ENCODE measurements at regions not wholly inside any gene's neighbourhood (a gene's known extent, or its start where the extent isn't known, plus 50 kb on each side); places are given as distances from the start of the nearest gene placed in this dataset.

DNA sequence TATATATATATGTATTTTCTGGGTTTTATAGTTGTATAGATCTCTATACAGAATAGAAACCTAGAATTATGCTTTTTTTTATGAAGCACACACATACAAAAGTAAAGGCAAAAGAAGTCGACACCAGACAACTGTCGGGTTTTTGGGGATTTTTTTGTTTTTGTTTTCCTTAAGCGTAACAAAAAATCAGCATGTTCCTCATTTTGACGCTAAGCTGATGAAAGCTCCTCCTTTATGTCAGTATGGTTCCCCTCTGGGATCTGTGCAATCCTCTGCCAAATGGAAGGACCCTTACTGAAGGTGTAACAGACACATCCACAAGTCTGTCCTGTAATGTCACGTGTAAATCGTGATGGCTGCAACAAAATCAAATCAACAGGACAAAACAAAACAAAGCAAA is 226.2 kb downstream of the RHOU start:
- TF ChIP-seq, protein P1, sequence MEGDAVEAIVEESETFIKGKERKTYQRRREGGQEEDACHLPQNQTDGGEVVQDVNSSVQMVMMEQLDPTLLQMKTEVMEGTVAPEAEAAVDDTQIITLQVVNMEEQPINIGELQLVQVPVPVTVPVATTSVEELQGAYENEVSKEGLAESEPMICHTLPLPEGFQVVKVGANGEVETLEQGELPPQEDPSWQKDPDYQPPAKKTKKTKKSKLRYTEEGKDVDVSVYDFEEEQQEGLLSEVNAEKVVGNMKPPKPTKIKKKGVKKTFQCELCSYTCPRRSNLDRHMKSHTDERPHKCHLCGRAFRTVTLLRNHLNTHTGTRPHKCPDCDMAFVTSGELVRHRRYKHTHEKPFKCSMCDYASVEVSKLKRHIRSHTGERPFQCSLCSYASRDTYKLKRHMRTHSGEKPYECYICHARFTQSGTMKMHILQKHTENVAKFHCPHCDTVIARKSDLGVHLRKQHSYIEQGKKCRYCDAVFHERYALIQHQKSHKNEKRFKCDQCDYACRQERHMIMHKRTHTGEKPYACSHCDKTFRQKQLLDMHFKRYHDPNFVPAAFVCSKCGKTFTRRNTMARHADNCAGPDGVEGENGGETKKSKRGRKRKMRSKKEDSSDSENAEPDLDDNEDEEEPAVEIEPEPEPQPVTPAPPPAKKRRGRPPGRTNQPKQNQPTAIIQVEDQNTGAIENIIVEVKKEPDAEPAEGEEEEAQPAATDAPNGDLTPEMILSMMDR (conservative IDR thresholded peaks at IDR 0.05; ENCODE audit: low read depth, low read length) = no peak
- TF ChIP-seq EZH2 (IDR thresholded peaks at IDR 0.05; ENCODE audit: borderline replicate concordance, low read depth, low read length, poor library complexity, severe bottlenecking) = no peak
